ENCODE measurements at regions not wholly inside any gene's neighbourhood (a gene's known extent, or its start where the extent isn't known, plus 50 kb on each side); places are given as distances from the start of the nearest gene placed in this dataset.

- H3K36me3 ChIP-seq (replicated peaks) = no peaks in the 10 kb centered on the region
- DNase-seq = no peak
- no peak for TF ChIP-seq CTCF (IDR thresholded peaks at IDR 0.05; ENCODE audit: low read depth, low read length, missing control alignments)
- in situ Hi-C loops (cut with HindIII; ENCODE audit: low pct_ligation_motif_present, low sequenced_read_pairs) = no loop called here
- no peak overlapping the region for H3K4me3 ChIP-seq (ENCODE audit: low read depth, low read length)
- no peak overlapping the region for H3K27ac ChIP-seq
- H3K27me3 ChIP-seq (replicated peaks) = peaks cover 9% of the 10 kb centered on the region
Observed at GRCh38 chr14:101471723-101472517, 89.4 kb upstream of the DIO3 start.

- Histone ChIP-seq H3K27ac (no peak overlapping the region), H3K27me3 (replicated peaks) (peaks cover 9% of the 10 kb centered on the region), H3K36me3 (replicated peaks) (no peaks in the 10 kb centered on the region), H3K4me3 (ENCODE audit: low read depth, low read length) (no peak overlapping the region)
- DNase-seq = no peak
- no peak for TF ChIP-seq CTCF (IDR thresholded peaks at IDR 0.05; ENCODE audit: low read depth, low read length, missing control alignments)
- in situ Hi-C loops (cut with HindIII; ENCODE audit: low pct_ligation_motif_present, low sequenced_read_pairs) = no loop called here
Observed at GRCh38 chr14:101472518-101472849, 88.8 kb upstream of the DIO3 start.

- Histone ChIP-seq H3K27me3 (replicated peaks) (peaks cover 9% of the 10 kb centered on the region), H3K36me3 (replicated peaks) (no peaks in the 10 kb centered on the region), H3K4me3 (ENCODE audit: low read depth, low read length) (no peak overlapping the region), H3K27ac (no peak overlapping the region)
- TF ChIP-seq CTCF (IDR thresholded peaks at IDR 0.05; ENCODE audit: low read depth, low read length, missing control alignments) = no peak
- no peak for DNase-seq
- in situ Hi-C loops (cut with HindIII; ENCODE audit: low pct_ligation_motif_present, low sequenced_read_pairs) = no loop called here
Observed at GRCh38 chr14:101473045-101473729, 88.1 kb upstream of the DIO3 start.

GRCh38 chr14:101473795-101474562, 87.3 kb upstream of the DIO3 start:
- peaks cover 9% of the 10 kb centered on the region for H3K27me3 ChIP-seq (replicated peaks)
- in situ Hi-C loops (cut with HindIII; ENCODE audit: low pct_ligation_motif_present, low sequenced_read_pairs) = no loop called here
- H3K36me3 ChIP-seq (replicated peaks) = no peaks in the 10 kb centered on the region
- H3K4me3 ChIP-seq (ENCODE audit: low read depth, low read length) = no peak overlapping the region
- TF ChIP-seq CTCF (IDR thresholded peaks at IDR 0.05; ENCODE audit: low read depth, low read length, missing control alignments) = no peak
- H3K27ac ChIP-seq = no peak overlapping the region
- DNase-seq = no peak

- Histone ChIP-seq H3K27me3 (replicated peaks) (peaks cover 9% of the 10 kb centered on the region), H3K4me3 (ENCODE audit: low read depth, low read length) (no peak overlapping the region), H3K27ac (no peak overlapping the region), H3K36me3 (replicated peaks) (no peaks in the 10 kb centered on the region)
- no peak for TF ChIP-seq CTCF (IDR thresholded peaks at IDR 0.05; ENCODE audit: low read depth, low read length, missing control alignments)
- in situ Hi-C loops (cut with HindIII; ENCODE audit: low pct_ligation_motif_present, low sequenced_read_pairs) = no loop called here
- DNase-seq = no peak
Observed at GRCh38 chr14:101474563-101475455, 86.5 kb upstream of the DIO3 start.

Measured in brain microvascular endothelial cell (primary cell).